OCI-LY7 (cell line): ENCODE measurements at regions not wholly inside any gene's neighbourhood (a gene's known extent, or its start where the extent isn't known, plus 50 kb on each side); places are given as distances from the start of the nearest gene placed in this dataset.
"Not testable (repeated sequence)": the region's sequence is repeated elsewhere in the genome, so short reads cannot be mapped to it uniquely, and the experiment has no call there.

ENCODE experiments used
- BruUV-seq: library from RNA; stranded (reverse); fragments of 400-500 nt; replicated peaks from 2 replicates; lab custom pipeline; 2021; lab: Mats Ljungman, UMichigan
- CTCF ChIA-PET: fragments of 300-600 bp; sonication (Branson Sonifier 250); formaldehyde crosslinking; loops from one replicate; lab custom pipeline; 2022; ENCODE audit warnings: antibody characterized with exemption; ENCODE audit not compliant: unreplicated experiment; lab: Charles Lee
- POLR2A ChIA-PET: fragments of 300-600 bp; sonication (Branson Sonifier 250); formaldehyde crosslinking; loops from one replicate; lab custom pipeline; 2022; ENCODE audit warnings: antibody characterized with exemption; lab: Charles Lee
- DNase-seq: peaks from one replicate; pipeline ENCODE4 v3.0.0-alpha.2; 2015; ENCODE audit warnings: low spot score
- H2AFZ ChIP-seq: fragments of 200-600 bp; sonication (generic), shearing (Covaris generic); 2 replicates; pipeline ENCODE4 v1.6.1; 2014; ENCODE audit warnings: mild to moderate bottlenecking, antibody characterized with exemption, low read length, moderate library complexity
- H3K27ac ChIP-seq: fragments of 200-600 bp; sonication (generic); 2 replicates; pipeline ENCODE4 v1.5.1; 2014; ENCODE audit warnings: mixed run types, low read depth, mild to moderate bottlenecking, moderate library complexity, low read length, inconsistent platforms; ENCODE audit not compliant: poor library complexity, severe bottlenecking
- H3K36me3 ChIP-seq: fragments of 200-600 bp; sonication (generic); 2 replicates; pipeline ENCODE4 v1.6.1; 2014; ENCODE audit warnings: mild to moderate bottlenecking, antibody characterized with exemption, low read length, moderate library complexity, mixed read lengths; ENCODE audit not compliant: insufficient read depth
- H3K4me1 ChIP-seq: fragments of 200-600 bp; sonication (generic); 2 replicates; pipeline ENCODE4 v1.5.1; 2014; ENCODE audit warnings: mild to moderate bottlenecking, low read length; ENCODE audit not compliant: insufficient read depth, poor library complexity, severe bottlenecking
- H3K4me2 ChIP-seq: fragments of 200-600 bp; sonication (generic); 2 replicates; pipeline ENCODE4 v1.6.1; 2014; ENCODE audit warnings: mild to moderate bottlenecking, low read length
- H3K4me3 ChIP-seq: fragments of 200-600 bp; sonication (generic); 2 replicates; pipeline ENCODE4 v1.5.1; 2014; ENCODE audit warnings: mild to moderate bottlenecking, low read depth, low read length; ENCODE audit not compliant: poor library complexity, severe bottlenecking
- H3K79me2 ChIP-seq: fragments of 200-600 bp; sonication (generic); 2 replicates; pipeline ENCODE4 v1.6.1; 2016; ENCODE audit warnings: low read depth, mild to moderate bottlenecking, low read length, moderate library complexity, mixed read lengths; ENCODE audit not compliant: insufficient read depth
- H3K9me2 ChIP-seq: fragments of 200-600 bp; sonication (generic); 2 replicates; pipeline ENCODE4 v1.6.1; 2016; ENCODE audit warnings: mild to moderate bottlenecking, low read length, mixed read lengths; ENCODE audit not compliant: insufficient read depth
- H3K9me3 ChIP-seq: fragments of 200-600 bp; sonication (generic); 2 replicates; pipeline ENCODE4 v1.6.1; 2014; ENCODE audit warnings: mild to moderate bottlenecking, mixed run types, low read length, mixed read lengths
- H4K20me1 ChIP-seq: fragments of 200-600 bp; sonication (generic); 2 replicates; pipeline ENCODE4 v1.6.1; 2014; ENCODE audit warnings: mild to moderate bottlenecking, antibody characterized with exemption, low read length, moderate library complexity, mixed read lengths; ENCODE audit not compliant: insufficient read depth
- CTCF ChIP-seq: fragments of 200-600 bp; sonication (generic); conservative IDR thresholded peaks from 2 replicates; pipeline ENCODE4 v1.5.1; 2014; ENCODE audit warnings: mild to moderate bottlenecking, antibody characterized with exemption, low read length, moderate library complexity, mixed read lengths
- EZH2phosphoT487 ChIP-seq: fragments of 200-600 bp; sonication (generic); IDR thresholded peaks from 2 replicates; pipeline ENCODE4 v1.6.1; 2018; ENCODE audit warnings: low read depth, borderline replicate concordance, mild to moderate bottlenecking, mixed run types, antibody characterized with exemption, low read length, moderate library complexity, mixed read lengths
- intact Hi-C: fragments of 100-400 bp; cut with micrococcal nuclease; formaldehyde crosslinking; loops from one replicate; pipeline ENCODE4 v1.10.0; 2022; ENCODE audit not compliant: unreplicated experiment

- DNase-seq, H3K4me2 ChIP-seq, H3K9me2 ChIP-seq, H3K79me2 ChIP-seq, H3K4me1 ChIP-seq, intact Hi-C loops, POLR2A ChIA-PET, H2AFZ ChIP-seq, H3K4me3 ChIP-seq, H3K27ac ChIP-seq, H4K20me1 ChIP-seq, BruUV-seq, H3K9me3 ChIP-seq, CTCF ChIA-PET, H3K36me3 ChIP-seq: not testable (repeated sequence)
Observed at GRCh38 chr9:84527060-84527720, 142.3 kb upstream of the NTRK2 start.

GRCh38 chr9:84535973-84536372 is 133.6 kb upstream of the NTRK2 start:
- H3K4me3 ChIP-seq, H4K20me1 ChIP-seq, intact Hi-C loops, H3K36me3 ChIP-seq, H3K9me2 ChIP-seq, H2AFZ ChIP-seq, BruUV-seq, H3K27ac ChIP-seq, H3K9me3 ChIP-seq, H3K79me2 ChIP-seq, POLR2A ChIA-PET, CTCF ChIA-PET, H3K4me2 ChIP-seq, H3K4me1 ChIP-seq, DNase-seq: not testable (repeated sequence)

DNA sequence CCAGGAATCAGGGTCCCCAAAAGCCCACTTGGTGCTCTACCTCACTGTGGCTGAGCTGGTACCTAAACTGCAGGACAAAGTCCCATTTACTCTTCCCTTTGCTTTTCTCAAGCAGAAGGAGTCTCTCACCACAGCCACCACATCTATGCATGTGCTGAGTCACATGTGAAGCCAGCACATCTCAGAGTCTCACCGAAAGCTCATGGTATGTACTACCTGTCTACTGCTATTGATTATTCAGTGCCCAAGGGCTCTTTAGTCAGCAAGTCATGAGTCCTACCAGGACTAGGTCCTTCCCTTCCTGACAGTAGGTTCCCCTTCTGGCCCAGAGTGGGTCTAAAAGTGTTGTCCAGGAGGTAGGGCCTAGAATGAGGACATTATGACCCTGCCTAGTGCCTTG is 130.7 kb upstream of the NTRK2 start:
- Histone ChIP-seq H3K27ac (no peak overlapping the region), H3K4me1 (no peaks in the 10 kb centered on the region), H3K9me2 (no peaks in the 10 kb centered on the region), H3K36me3 (no peaks in the 10 kb centered on the region), H3K4me2 (no peak overlapping the region), H3K79me2 (no peaks in the 10 kb centered on the region), H4K20me1 (no peaks in the 10 kb centered on the region), H2AFZ (no peak overlapping the region), H3K4me3 (no peak overlapping the region), H3K9me3 (no peaks in the 10 kb centered on the region)
- TF ChIP-seq EZH2phosphoT487 (no peak), CTCF (no peak)
- DNase-seq = no peak
- ChIA-PET POLR2A (no interaction called here), CTCF (no interaction called here)
- intact Hi-C loops = no loop called here
- BruUV-seq = no TSS peak

DNA sequence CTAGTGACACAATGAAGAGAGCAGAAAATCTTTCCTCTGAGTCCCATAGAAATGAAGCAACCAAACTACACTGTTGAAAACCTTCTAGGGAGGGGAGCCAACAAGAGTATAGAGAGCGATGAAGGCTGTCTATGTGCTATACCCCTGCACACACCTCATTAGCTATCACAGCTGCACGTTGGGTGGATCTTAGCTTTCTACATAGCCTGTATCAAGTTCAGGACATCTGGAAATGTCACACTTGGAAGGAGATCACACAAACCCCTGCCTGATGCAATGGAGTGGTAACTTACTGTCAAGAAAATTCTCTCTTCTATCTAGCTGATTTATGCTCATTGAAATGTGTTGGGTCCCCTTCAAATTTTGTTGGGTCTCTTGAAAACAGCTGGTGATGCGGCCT is 127.0 kb upstream of the NTRK2 start:
- TF ChIP-seq EZH2phosphoT487 (no peak), CTCF (no peak)
- no peaks in the 10 kb centered on the region for H3K79me2 ChIP-seq
- CTCF ChIA-PET = no interaction called here
- DNase-seq = no peak
- no peak overlapping the region for H3K27ac ChIP-seq
- H2AFZ ChIP-seq = no peak overlapping the region
- H3K4me3 ChIP-seq = no peak overlapping the region
- H3K4me1 ChIP-seq = no peaks in the 10 kb centered on the region
- intact Hi-C loops = no loop called here
- no peaks in the 10 kb centered on the region for H3K9me2 ChIP-seq
- H3K9me3 ChIP-seq = no peaks in the 10 kb centered on the region
- POLR2A ChIA-PET = interaction anchor here (0.7 kb wide), 1 partner anchor 1687 kb away, joined by 3 read pairs; no protein-coding TSS in a partner anchor
- no peaks in the 10 kb centered on the region for H4K20me1 ChIP-seq
- BruUV-seq = no TSS peak
- no peak overlapping the region for H3K4me2 ChIP-seq
- H3K36me3 ChIP-seq = no peaks in the 10 kb centered on the region
